Trophoblast cell (in vitro differentiated cells and primary cell): ENCODE measurements at regions not wholly inside any gene's neighbourhood (a gene's known extent, or its start where the extent isn't known, plus 50 kb on each side); places are given as distances from the start of the nearest gene placed in this dataset.
"Not testable (repeated sequence)": the region's sequence is repeated elsewhere in the genome, so short reads cannot be mapped to it uniquely, and the experiment has no call there.

Experiments used
- DNase-seq, 2 donors: peaks; one replicate each; pipeline ENCODE4 v3.0.0-alpha.2; 2016
- H2AFZ ChIP-seq: 2 replicates; pipeline ENCODE4 v1.6.1; 2013; ENCODE audit warnings: low read length, moderate library complexity, mild to moderate bottlenecking; ENCODE audit not compliant: insufficient read depth, poor library complexity
- H2AK5ac ChIP-seq: 2 replicates; pipeline ENCODE4 v1.6.1; 2013; ENCODE audit warnings: mild to moderate bottlenecking, low read length
- H2BK120ac ChIP-seq: 2 replicates; pipeline ENCODE4 v1.6.1; 2013; ENCODE audit warnings: low read length, mild to moderate bottlenecking, moderate library complexity; ENCODE audit not compliant: insufficient read depth, poor library complexity
- H2BK12ac ChIP-seq: 2 replicates; pipeline ENCODE4 v1.6.1; 2013; ENCODE audit warnings: mild to moderate bottlenecking, low read length, moderate library complexity
- H2BK5ac ChIP-seq: 2 replicates; pipeline ENCODE4 v1.6.1; 2013; ENCODE audit warnings: low read length, low read depth, moderate library complexity, mild to moderate bottlenecking; ENCODE audit not compliant: poor library complexity
- H3K14ac ChIP-seq: 2 replicates; pipeline ENCODE4 v1.6.1; 2013; ENCODE audit warnings: mild to moderate bottlenecking, low read length
- H3K18ac ChIP-seq: 2 replicates; pipeline ENCODE4 v1.6.1; 2013; ENCODE audit warnings: mild to moderate bottlenecking, low read length
- H3K23ac ChIP-seq: 2 replicates; pipeline ENCODE4 v1.6.1; 2013; ENCODE audit warnings: low read length
- H3K27ac ChIP-seq: 2 replicates; pipeline ENCODE4 v1.5.1; 2013; ENCODE audit warnings: low read depth, mild to moderate bottlenecking, inconsistent platforms, low read length, moderate library complexity
- H3K27me3 ChIP-seq: 2 replicates; pipeline ENCODE4 v1.6.1; 2013; ENCODE audit warnings: inconsistent platforms, mild to moderate bottlenecking, low read length, moderate library complexity; ENCODE audit not compliant: insufficient read depth
- H3K36me3 ChIP-seq, 2 experiments: 1 replicate in 1 of 2; 2 replicates in 1 of 2; pipeline ENCODE4 v1.6.1; 2013; ENCODE audit warnings: low read length in 2 of 2, mild to moderate bottlenecking in 2 of 2, moderate library complexity in 1 of 2; ENCODE audit not compliant: insufficient read depth in 2 of 2, control insufficient read depth in 1 of 2
- H3K4ac ChIP-seq: 2 replicates; pipeline ENCODE4 v1.6.1; 2013; ENCODE audit warnings: low read depth, mild to moderate bottlenecking, low read length, moderate library complexity
- H3K4me1 ChIP-seq, 2 experiments: 1 replicate in 1 of 2; 2 replicates in 1 of 2; pipeline ENCODE4 v1.6.1; 2013; ENCODE audit warnings: low read length in 2 of 2, mild to moderate bottlenecking in 2 of 2, moderate library complexity in 1 of 2; ENCODE audit not compliant: insufficient read depth in 2 of 2, control insufficient read depth in 1 of 2
- H3K4me2 ChIP-seq: 2 replicates; pipeline ENCODE4 v1.6.1; 2013; ENCODE audit warnings: inconsistent platforms, mild to moderate bottlenecking, low read length, moderate library complexity
- H3K4me3 ChIP-seq: 2 replicates; pipeline ENCODE4 v1.5.1; 2013; ENCODE audit warnings: mild to moderate bottlenecking, low read depth, low read length, inconsistent platforms
- H3K79me1 ChIP-seq: one replicate; pipeline ENCODE4 v1.6.1; 2013; ENCODE audit warnings: low read length
- H3K79me2 ChIP-seq: 2 replicates; pipeline ENCODE4 v1.6.1; 2013; ENCODE audit warnings: low read length, mild to moderate bottlenecking; ENCODE audit not compliant: control insufficient read depth, insufficient read depth, poor library complexity
- H3K9ac ChIP-seq: 2 replicates; pipeline ENCODE4 v1.6.1; 2013; ENCODE audit warnings: mild to moderate bottlenecking, low read length
- H3K9me3 ChIP-seq: 2 replicates; pipeline ENCODE4 v1.6.1; 2013; ENCODE audit warnings: low read depth, mild to moderate bottlenecking, control low read depth, inconsistent platforms, low read length; ENCODE audit not compliant: insufficient read depth
- H4K12ac ChIP-seq: 2 replicates; pipeline ENCODE4 v1.6.1; 2013; ENCODE audit warnings: low read depth, mild to moderate bottlenecking, low read length, moderate library complexity
- H4K8ac ChIP-seq: 2 replicates; pipeline ENCODE4 v1.6.1; 2013; ENCODE audit warnings: low read depth, mild to moderate bottlenecking, low read length, moderate library complexity
- H4K91ac ChIP-seq: one replicate; pipeline ENCODE4 v1.6.1; 2013; ENCODE audit warnings: low read depth, mild to moderate bottlenecking, low read length, moderate library complexity
- WGBS: extraction: QIAGEN DNeasy Blood & Tissue Kit; methylation state at CpG from one replicate; pipeline ENCODE4 v1.1.7; 2013; ENCODE audit warnings: missing lambda C conversion rate; ENCODE audit not compliant: insufficient read length, insufficient coverage; ENCODE audit errors: extremely low coverage; 5-methylcytosine and 5-hydroxymethylcytosine counted together

GRCh38 chr5:25285136-25285535 is 640.4 kb upstream of the CDH10 start:
- Histone ChIP-seq H3K27me3 (no peaks in the 10 kb centered on the region), H3K79me1 (no peaks in the 10 kb centered on the region), H2BK5ac (no peak overlapping the region), H3K4me1 (no peaks in the 10 kb centered on the region), H2BK120ac (no peak overlapping the region), H3K4ac (no peak overlapping the region), H3K18ac (no peak overlapping the region), H2AFZ (no peak overlapping the region), H4K12ac (no peak overlapping the region), H3K9me3 (no peaks in the 10 kb centered on the region), H3K23ac (no peak overlapping the region), H3K9ac (no peak overlapping the region), H3K27ac (no peak overlapping the region), H3K4me2 (no peak overlapping the region), H2AK5ac (no peak overlapping the region), H2BK12ac (no peak overlapping the region), H3K36me3 (no peaks in the 10 kb centered on the region), H4K8ac (no peak overlapping the region), H3K4me3 (no peak overlapping the region), H3K14ac (no peak overlapping the region), H3K79me2 (no peaks in the 10 kb centered on the region), H4K91ac (no peak overlapping the region)
- DNase-seq: peak in 1 of 2 donors; percentile 23
- no CpG with 5 or more reads among the region's 3 CpGs for WGBS

DNA sequence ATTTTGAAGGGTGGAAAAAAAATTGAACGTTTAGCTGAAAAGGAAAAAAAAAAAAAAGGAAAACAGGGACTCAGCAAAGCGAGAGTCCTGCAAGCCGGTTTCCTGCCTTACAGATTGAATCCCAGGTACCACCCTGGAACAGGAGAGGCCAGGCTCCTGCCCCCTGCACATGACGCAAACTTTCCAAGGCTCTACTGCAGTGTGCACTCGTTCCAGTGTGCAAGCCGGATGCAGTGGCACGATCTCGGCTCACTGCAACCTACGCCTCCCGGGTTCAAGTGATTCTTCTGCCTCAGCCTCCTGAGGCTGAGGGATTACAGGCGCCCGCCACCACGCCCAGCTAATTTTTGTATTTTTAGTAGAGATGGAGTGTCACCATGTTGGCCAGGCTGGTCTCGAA is 618.7 kb upstream of the CDH10 start:
- not testable (repeated sequence) for H3K4ac ChIP-seq, H3K4me1 ChIP-seq, H3K4me2 ChIP-seq, H2BK120ac ChIP-seq, H3K27me3 ChIP-seq, H4K12ac ChIP-seq, H3K79me1 ChIP-seq, H4K91ac ChIP-seq, H3K23ac ChIP-seq, DNase-seq, H3K18ac ChIP-seq, H2BK5ac ChIP-seq, H3K4me3 ChIP-seq, H3K27ac ChIP-seq, H4K8ac ChIP-seq, H3K36me3 ChIP-seq, H3K9me3 ChIP-seq, H2AK5ac ChIP-seq, H3K9ac ChIP-seq, H2AFZ ChIP-seq, H2BK12ac ChIP-seq, H3K79me2 ChIP-seq, H3K14ac ChIP-seq
- no CpG with 5 or more reads among the region's 14 CpGs for WGBS

GRCh38 chr5:25262221-25262620 is 617.4 kb upstream of the CDH10 start:
- no peaks in the 10 kb centered on the region for H3K27me3 ChIP-seq
- no peaks in the 10 kb centered on the region for H3K79me1 ChIP-seq
- H3K4me3 ChIP-seq: no peak overlapping the region
- no peak overlapping the region for H2BK12ac ChIP-seq
- no peak overlapping the region for H2BK120ac ChIP-seq
- H4K91ac ChIP-seq: no peak overlapping the region
- H4K12ac ChIP-seq: no peak overlapping the region
- no peak overlapping the region for H2AK5ac ChIP-seq
- no peak overlapping the region for H3K14ac ChIP-seq
- no peak overlapping the region for H2AFZ ChIP-seq
- H2BK5ac ChIP-seq: no peak overlapping the region
- no peak for DNase-seq
- H3K9ac ChIP-seq: no peak overlapping the region
- no peak overlapping the region for H3K4me2 ChIP-seq
- no peak overlapping the region for H3K4ac ChIP-seq
- no peak overlapping the region for H3K27ac ChIP-seq
- no peaks in the 10 kb centered on the region for H3K79me2 ChIP-seq
- no peak overlapping the region for H3K18ac ChIP-seq
- H4K8ac ChIP-seq: no peak overlapping the region
- WGBS: no CpG with 5 or more reads among the region's 2 CpGs
- H3K9me3 ChIP-seq: no peaks in the 10 kb centered on the region
- H3K36me3 ChIP-seq: no peaks in the 10 kb centered on the region
- no peaks in the 10 kb centered on the region for H3K4me1 ChIP-seq
- H3K23ac ChIP-seq: no peak overlapping the region

DNA sequence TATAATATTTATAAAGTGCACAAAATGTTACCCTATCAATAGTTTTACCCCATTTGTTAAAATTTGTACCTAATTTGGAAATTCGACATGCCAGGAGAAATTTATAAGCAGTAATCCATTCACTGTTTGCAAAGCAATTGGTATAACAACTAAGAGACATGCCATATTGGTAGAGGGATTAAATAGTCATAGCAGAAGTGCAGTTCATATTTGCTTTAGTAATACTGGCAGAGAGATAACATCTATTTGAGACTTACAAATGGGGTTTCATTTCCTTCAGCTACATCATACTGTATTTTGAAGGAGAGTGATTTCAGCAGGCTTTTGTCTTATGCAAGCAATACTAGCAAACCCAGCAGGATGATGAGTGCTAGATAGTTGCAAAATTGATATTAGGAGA is 610.4 kb upstream of the CDH10 start:
- Histone ChIP-seq H3K79me1 (no peaks in the 10 kb centered on the region), H4K91ac (no peak overlapping the region), H3K9me3 (no peaks in the 10 kb centered on the region), H3K36me3 (no peaks in the 10 kb centered on the region), H3K14ac (no peak overlapping the region), H2AFZ (no peak overlapping the region), H2AK5ac (no peak overlapping the region), H3K79me2 (no peaks in the 10 kb centered on the region), H3K23ac (no peak overlapping the region), H4K8ac (no peak overlapping the region), H4K12ac (no peak overlapping the region), H2BK12ac (no peak overlapping the region), H3K4me3 (no peak overlapping the region), H3K4me1 (no peaks in the 10 kb centered on the region), H3K27ac (no peak overlapping the region), H3K4ac (no peak overlapping the region), H3K4me2 (no peak overlapping the region), H3K18ac (no peak overlapping the region), H3K27me3 (no peaks in the 10 kb centered on the region), H2BK120ac (no peak overlapping the region), H2BK5ac (no peak overlapping the region), H3K9ac (no peak overlapping the region)
- DNase-seq: no peak
- no CpG with 5 or more reads among the region's 1 CpG for WGBS
